T-cell (primary cell): ENCODE measurements at regions not wholly inside any gene's neighbourhood (a gene's known extent, or its start where the extent isn't known, plus 50 kb on each side); places are given as distances from the start of the nearest gene placed in this dataset.

Source experiments
- ATAC-seq, 4 experiments: fragments of 200-7000 bp in 3 of 4; fragments of 150-1000 bp in 1 of 4; cut with Tn5 transposase; replicated peaks in 1 of 4; 1 replicate in 3 of 4; 2 replicates in 1 of 4; pipeline ENCODE4 v1.10.0; 2021; ENCODE audit warnings: moderate library complexity in 3 of 4, mild to moderate bottlenecking in 2 of 4, moderate number of reproducible peaks in 1 of 4
- CTCF ChIA-PET, 2 donors: fragments of 300-600 bp; sonication (Branson Sonifier 250); formaldehyde crosslinking; loops; one replicate each; lab custom pipeline; 2022; ENCODE audit warnings: antibody characterized with exemption in 2 of 2; lab: Charles Lee
- POLR2A ChIA-PET, 2 donors: fragments of 300-600 bp; sonication (Branson Sonifier 250); formaldehyde crosslinking; loops; one replicate each; lab custom pipeline; 2022; ENCODE audit warnings: antibody characterized with exemption in 2 of 2; lab: Charles Lee
- DNase-seq, 35 experiments: peaks; one replicate each; pipeline versions ENCODE4 v3.0.0 to v3.0.0-alpha.2; 2013 to 2023
- H3K27ac ChIP-seq: one replicate; pipeline ENCODE4 v1.5.1; 2013; ENCODE audit warnings: low read length
- H3K27me3 ChIP-seq, 2 experiments: replicated peaks in 1 of 2; 1 replicate in 1 of 2; 2 replicates in 1 of 2; pipeline versions ENCODE4 v1.6.1 to v1.7.0; 2013; ENCODE audit warnings: low read length in 1 of 2, mixed read lengths in 1 of 2; ENCODE audit not compliant: control insufficient read depth in 2 of 2, insufficient read depth in 2 of 2; ENCODE audit errors: extremely low read depth in 1 of 2
- H3K36me3 ChIP-seq, 2 donors: 1 replicate in 1 of 2; 2 replicates in 1 of 2; pipeline versions ENCODE4 v1.6.1 to v1.7.0; 2013; ENCODE audit warnings: low read length in 1 of 2; ENCODE audit not compliant: control insufficient read depth in 2 of 2, insufficient read depth in 1 of 2; ENCODE audit errors: extremely low read depth in 1 of 2
- H3K4me1 ChIP-seq, 2 experiments: 1 replicate in 1 of 2; 2 replicates in 1 of 2; pipeline versions ENCODE4 v1.6.1 to v1.7.0; 2013; ENCODE audit warnings: low read length in 2 of 2, mixed read lengths in 1 of 2; ENCODE audit not compliant: insufficient read depth in 2 of 2, control insufficient read depth in 1 of 2; ENCODE audit errors: extremely low read depth in 1 of 2
- H3K4me3 ChIP-seq, 2 donors: 1 replicate in 1 of 2; 2 replicates in 1 of 2; pipeline versions ENCODE4 v1.5.1 to v1.7.0; 2013; ENCODE audit warnings: mild to moderate bottlenecking in 2 of 2, low read length in 1 of 2, moderate library complexity in 1 of 2; ENCODE audit not compliant: control insufficient read depth in 1 of 2; ENCODE audit errors: extremely low read depth in 1 of 2
- H3K9me3 ChIP-seq: 2 replicates; pipeline ENCODE4 v1.7.0; 2013
- H3K27ac Mint-ChIP-seq, 2 donors: one replicate each; pipeline ENCODE4 v1.8.0; 2020 to 2021; ENCODE audit warnings: mild to moderate bottlenecking in 2 of 2, mixed read lengths in 2 of 2
- H3K27me3 Mint-ChIP-seq, 2 donors: one replicate each; pipeline ENCODE4 v1.8.0; 2021 to 2022; ENCODE audit warnings: mixed read lengths in 2 of 2
- H3K36me3 Mint-ChIP-seq: one replicate; pipeline ENCODE4 v1.8.0; 2021; ENCODE audit warnings: mixed read lengths
- H3K4me1 Mint-ChIP-seq, 3 donors: one replicate each; pipeline ENCODE4 v1.8.0; 2020 to 2022; ENCODE audit warnings: mixed read lengths in 3 of 3, mild to moderate bottlenecking in 1 of 3
- H3K4me3 Mint-ChIP-seq, 3 donors: one replicate each; pipeline ENCODE4 v1.8.0; 2020 to 2022; ENCODE audit warnings: mild to moderate bottlenecking in 3 of 3, mixed read lengths in 3 of 3, moderate library complexity in 3 of 3
- H3K9me3 Mint-ChIP-seq, 3 donors: one replicate each; pipeline ENCODE4 v1.8.0; 2020 to 2022; ENCODE audit warnings: mixed read lengths in 3 of 3
- WGBS: methylation state at CpG from one replicate; pipeline ENCODE4 v1.1.5; 2013; ENCODE audit warnings: missing lambda C conversion rate; ENCODE audit not compliant: insufficient coverage; 5-methylcytosine and 5-hydroxymethylcytosine counted together

DNA sequence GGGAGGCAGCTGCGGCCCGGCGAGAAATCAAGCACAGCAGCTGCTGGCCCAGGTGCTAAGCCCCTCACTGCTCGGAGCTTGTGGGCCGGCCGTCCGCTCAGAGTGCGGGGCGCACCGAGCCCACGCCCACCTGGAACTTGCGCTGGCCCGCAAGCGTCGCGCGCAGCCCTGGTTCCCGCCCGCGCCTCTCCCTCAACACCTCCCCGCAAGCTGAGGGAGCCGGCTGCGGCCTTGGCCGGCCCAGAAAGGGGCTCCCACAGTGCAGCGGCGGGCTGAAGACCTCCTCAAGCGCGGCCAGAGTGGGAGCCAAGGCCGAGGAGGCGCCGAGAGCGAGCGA lies 92.9 kb downstream of the HAPSTR1 start:
- Histone ChIP-seq H3K27me3 (no peaks in the 10 kb centered on the region), H3K9me3 (no peaks in the 10 kb centered on the region), H3K27ac (no peak overlapping the region), H3K4me3 (no peak overlapping the region), H3K4me1 (no peaks in the 10 kb centered on the region), H3K36me3 (no peaks in the 10 kb centered on the region)
- no peak for ATAC-seq
- H3K4me3 Mint-ChIP-seq: no peak overlapping the region
- H3K36me3 Mint-ChIP-seq: no peaks in the 10 kb centered on the region
- H3K4me1 Mint-ChIP-seq: no peaks in the 10 kb centered on the region
- H3K27ac Mint-ChIP-seq: no peak overlapping the region
- peaks cover 5 to 12% of the 10 kb centered on the region in 2 donors for H3K27me3 Mint-ChIP-seq
- H3K9me3 Mint-ChIP-seq: peaks cover 0 to 3% (median 0%) of the 10 kb centered on the region in 3 donors
- ChIA-PET CTCF (no interaction called here), POLR2A (no interaction called here)
- no peak for DNase-seq
- WGBS: 88% methylated on average over 23 of the region's 33 CpGs

DNA sequence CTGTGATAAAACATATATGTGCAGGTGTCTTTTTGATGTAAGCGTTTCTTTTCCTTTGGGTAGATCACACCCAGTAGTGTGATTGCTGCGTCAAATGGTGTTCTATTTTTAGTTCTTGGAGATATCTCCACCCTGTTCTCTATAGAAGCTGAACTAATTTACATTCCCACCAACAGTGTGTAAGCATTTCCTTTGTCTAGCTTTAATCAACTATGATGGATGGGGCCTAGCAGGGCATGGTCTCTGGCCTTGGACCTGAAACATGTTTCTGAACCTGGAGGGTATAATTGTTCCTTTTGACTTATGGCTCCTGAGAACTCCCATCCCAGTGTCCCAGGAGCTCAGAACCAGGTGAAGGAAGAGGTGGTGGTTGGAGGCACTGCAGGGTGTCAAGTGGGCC lies 93.9 kb downstream of the HAPSTR1 start:
- Histone ChIP-seq H3K36me3 (no peaks in the 10 kb centered on the region), H3K27ac (no peak overlapping the region), H3K9me3 (no peaks in the 10 kb centered on the region), H3K4me3 (no peak overlapping the region), H3K4me1 (no peaks in the 10 kb centered on the region), H3K27me3 (no peaks in the 10 kb centered on the region)
- CTCF ChIA-PET: interaction anchor here in 1 of 2 donors (0.6 kb wide), 1 partner anchor 10 kb away, joined by 8 read pairs; no protein-coding TSS in a partner anchor
- Mint-ChIP-seq H3K27me3 (peaks cover 5 to 8% of the 10 kb centered on the region in 2 donors), H3K9me3 (peaks cover 0 to 3% (median 0%) of the 10 kb centered on the region in 3 donors), H3K27ac (no peak overlapping the region), H3K36me3 (no peaks in the 10 kb centered on the region), H3K4me1 (no peaks in the 10 kb centered on the region), H3K4me3 (no peak overlapping the region)
- POLR2A ChIA-PET: no interaction called here
- ATAC-seq (no peak), DNase-seq (no peak)
- no CpG with 5 or more reads among the region's 2 CpGs for WGBS

DNA sequence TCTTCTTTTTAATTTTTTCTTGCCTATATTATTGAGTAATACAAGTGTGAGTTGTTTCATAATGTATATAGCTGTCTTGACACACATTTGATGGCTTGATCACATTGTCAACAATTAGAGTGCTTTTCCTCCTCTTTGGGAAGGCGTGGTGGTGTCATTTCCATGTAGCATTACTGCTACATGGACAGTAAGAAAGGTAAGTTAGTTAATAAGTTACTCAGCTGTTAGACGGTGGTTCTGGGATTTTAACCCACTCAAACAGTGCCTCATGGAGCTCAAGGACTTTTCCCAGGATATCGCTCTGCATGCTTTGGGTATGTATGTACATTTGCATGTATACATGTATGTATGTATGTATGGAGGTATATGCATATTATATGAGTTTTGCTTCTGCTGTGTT lies 94.6 kb downstream of the HAPSTR1 start:
- no peak for DNase-seq
- no peaks in the 10 kb centered on the region for H3K36me3 ChIP-seq
- H3K27me3 ChIP-seq: no peaks in the 10 kb centered on the region
- no peaks in the 10 kb centered on the region for H3K4me1 ChIP-seq
- Mint-ChIP-seq H3K27ac (no peak overlapping the region), H3K27me3 (peaks cover under 1 to 2% of the 10 kb centered on the region in 2 donors), H3K4me3 (no peak overlapping the region), H3K9me3 (peaks cover 0 to 3% (median 0%) of the 10 kb centered on the region in 3 donors), H3K4me1 (no peaks in the 10 kb centered on the region), H3K36me3 (no peaks in the 10 kb centered on the region)
- ATAC-seq: no peak
- H3K4me3 ChIP-seq: no peak overlapping the region
- WGBS: 88% methylated on average over 1 of the region's 3 CpGs
- no peak overlapping the region for H3K27ac ChIP-seq
- no peaks in the 10 kb centered on the region for H3K9me3 ChIP-seq
- POLR2A ChIA-PET: interaction anchor here in 1 of 2 donors (0.6 kb wide), 1 partner anchor 18 kb away, joined by 3 read pairs; no protein-coding TSS in a partner anchor
- CTCF ChIA-PET: no interaction called here

DNA sequence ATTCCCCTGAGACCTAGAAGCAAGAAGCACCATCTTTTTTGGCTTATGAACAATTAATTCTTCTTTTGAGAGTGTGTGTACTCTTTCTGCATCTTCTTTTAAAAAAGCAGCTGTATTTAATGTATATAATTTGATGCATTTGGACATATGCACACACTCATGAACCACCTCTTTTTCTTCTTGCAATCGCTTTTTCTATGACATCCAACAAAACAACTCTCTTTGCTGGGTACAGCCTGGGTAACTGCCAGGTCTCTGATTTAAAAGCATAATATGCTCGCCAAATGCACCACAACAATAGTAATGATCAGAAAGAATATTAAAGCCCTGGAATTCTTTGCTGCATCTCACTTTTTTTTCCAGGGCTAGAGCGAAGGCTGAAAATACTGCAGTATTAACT lies 97.3 kb downstream of the HAPSTR1 start:
- no peak overlapping the region for H3K27ac Mint-ChIP-seq

DNA sequence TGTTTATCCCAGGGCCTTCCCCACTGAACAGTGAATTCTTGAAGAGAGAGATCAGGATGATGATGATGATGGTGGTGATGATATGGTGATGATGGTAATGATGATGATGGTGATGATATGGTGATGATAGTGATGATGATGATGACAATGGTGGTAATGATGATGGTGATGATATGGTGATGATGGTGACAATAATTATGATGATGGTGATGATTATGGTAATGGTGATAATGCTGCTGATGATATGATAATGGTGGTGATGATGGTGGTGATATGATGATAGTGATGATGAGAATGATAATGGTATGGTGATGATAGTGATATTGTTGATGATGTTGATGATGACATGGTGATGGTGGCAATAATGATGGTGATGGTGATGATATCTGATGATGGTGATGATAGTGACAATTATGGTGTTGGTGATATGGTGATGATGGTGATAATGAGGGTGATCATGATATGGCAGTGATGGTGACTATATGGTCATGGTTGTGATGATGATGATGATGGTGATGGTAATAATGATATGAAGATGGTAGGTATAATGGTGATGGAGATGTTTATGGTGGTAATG lies 99.9 kb downstream of the HAPSTR1 start:
- H3K4me3 ChIP-seq: no peak overlapping the region
- H3K9me3 ChIP-seq: no peaks in the 10 kb centered on the region
- Mint-ChIP-seq H3K9me3 (no peaks in the 10 kb centered on the region), H3K27ac (no peak overlapping the region), H3K4me3 (no peak overlapping the region), H3K4me1 (no peaks in the 10 kb centered on the region), H3K27me3 (peaks cover 0 to 8% of the 10 kb centered on the region in 2 donors), H3K36me3 (no peaks in the 10 kb centered on the region)
- no peak for DNase-seq
- ChIA-PET POLR2A (no interaction called here), CTCF (interaction anchor here in 1 of 2 donors (0.6 kb wide), 1 partner anchor 448 kb away, joined by 4 read pairs; no protein-coding TSS in a partner anchor)
- H3K4me1 ChIP-seq: no peaks in the 10 kb centered on the region
- no peaks in the 10 kb centered on the region for H3K36me3 ChIP-seq
- peaks cover 0 to 4% of the 10 kb centered on the region in 2 experiments for H3K27me3 ChIP-seq
- no peak for ATAC-seq
- no peak overlapping the region for H3K27ac ChIP-seq

More for the DNA sequence above, 97.3 kb downstream of the HAPSTR1 start:
- ChIA-PET POLR2A (no interaction called here), CTCF (no interaction called here)
- no peak overlapping the region for H3K27ac ChIP-seq
- Mint-ChIP-seq H3K36me3 (no peaks in the 10 kb centered on the region), H3K4me3 (no peak overlapping the region), H3K4me1 (no peaks in the 10 kb centered on the region), H3K27me3 (peaks cover 0 to 2% of the 10 kb centered on the region in 2 donors), H3K9me3 (peaks cover 0 to 3% (median 0%) of the 10 kb centered on the region in 3 donors)
- no peak for DNase-seq
- H3K36me3 ChIP-seq: no peaks in the 10 kb centered on the region
- 100% methylated on average over 1 of the region's 3 CpGs for WGBS
- H3K9me3 ChIP-seq: no peaks in the 10 kb centered on the region
- no peaks in the 10 kb centered on the region for H3K27me3 ChIP-seq
- no peak overlapping the region for H3K4me3 ChIP-seq
- no peaks in the 10 kb centered on the region for H3K4me1 ChIP-seq
- no peak for ATAC-seq

DNA sequence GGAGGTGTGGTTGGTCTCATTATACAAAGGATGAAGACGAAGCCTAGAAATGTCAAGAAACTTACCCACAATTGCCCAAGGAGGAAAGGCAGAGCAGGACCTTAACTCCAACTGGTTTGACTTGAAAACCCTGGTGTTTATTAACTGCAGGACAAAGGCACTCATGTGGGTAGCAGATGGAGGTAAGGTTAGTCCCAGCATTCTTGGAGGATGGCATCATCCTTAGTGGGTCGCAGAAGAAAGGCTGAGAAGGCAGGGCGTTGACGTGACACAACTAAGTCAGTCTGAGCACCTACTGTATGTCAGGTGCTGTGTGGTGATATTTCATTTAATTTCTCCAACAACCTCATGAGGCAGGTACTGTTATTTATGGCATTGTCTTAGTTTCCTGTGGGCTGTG lies 101.3 kb downstream of the HAPSTR1 start:
- H3K27me3 Mint-ChIP-seq: peaks cover 0 to 13% of the 10 kb centered on the region in 2 donors

More for the DNA sequence above, 101.3 kb downstream of the HAPSTR1 start:
- Mint-ChIP-seq H3K4me1 (no peaks in the 10 kb centered on the region), H3K4me3 (no peak overlapping the region), H3K27ac (no peak overlapping the region), H3K9me3 (no peaks in the 10 kb centered on the region), H3K36me3 (no peaks in the 10 kb centered on the region)
- H3K27ac ChIP-seq: no peak overlapping the region
- ATAC-seq (no peak), DNase-seq (no peak)
- H3K9me3 ChIP-seq: no peaks in the 10 kb centered on the region
- H3K27me3 ChIP-seq: peaks cover 0 to 4% of the 10 kb centered on the region in 2 experiments
- H3K4me1 ChIP-seq: no peaks in the 10 kb centered on the region
- no CpG with 5 or more reads among the region's 4 CpGs for WGBS
- ChIA-PET CTCF (no interaction called here), POLR2A (no interaction called here)
- no peaks in the 10 kb centered on the region for H3K36me3 ChIP-seq
- H3K4me3 ChIP-seq: no peak overlapping the region
